Spleen (tissue), 11 donors: ENCODE measurements at regions not wholly inside any gene's neighbourhood (a gene's known extent, or its start where the extent isn't known, plus 50 kb on each side); places are given as distances from the start of the nearest gene placed in this dataset.

Source experiments
- DNase-seq: peaks from one replicate; pipeline ENCODE4 v3.0.0-alpha.2; 2020
- H3K27ac ChIP-seq, 8 donors: fragments of 200-600 bp; sonication (generic) in 7 of 8; 1 replicate in 4 of 8; 2 replicates in 4 of 8; pipeline versions ENCODE4 v1.5.0 to v1.8.0; 2016 to 2021; ENCODE audit warnings: inconsistent platforms in 4 of 8, mild to moderate bottlenecking in 4 of 8, moderate library complexity in 1 of 8
- H3K27me3 ChIP-seq, 7 donors: fragments of 200-600 bp; sonication (generic) in 6 of 7; replicated peaks in 1 of 7; 1 replicate in 4 of 7; 2 replicates in 3 of 7; pipeline versions ENCODE4 v1.5.0 to v1.8.0; 2016 to 2021; ENCODE audit warnings: inconsistent platforms in 3 of 7, mild to moderate bottlenecking in 1 of 7
- H3K36me3 ChIP-seq, 6 donors: fragments of 200-600 bp; sonication (generic) in 5 of 6; 1 replicate in 4 of 6; 2 replicates in 2 of 6; pipeline versions ENCODE4 v1.5.0 to v1.8.0; 2016 to 2021; ENCODE audit warnings: inconsistent platforms in 2 of 6
- H3K4me1 ChIP-seq, 6 donors: fragments of 200-600 bp; sonication (generic) in 5 of 6; 1 replicate in 3 of 6; 2 replicates in 3 of 6; pipeline versions ENCODE4 v1.5.0 to v1.8.0; 2016 to 2021; ENCODE audit warnings: inconsistent platforms in 3 of 6
- H3K4me3 ChIP-seq, 8 donors: fragments of 200-600 bp; sonication (generic) in 7 of 8; 1 replicate in 4 of 8; 2 replicates in 4 of 8; pipeline versions ENCODE4 v1.5.0 to v1.8.0; 2016 to 2021; ENCODE audit warnings: inconsistent platforms in 4 of 8, mild to moderate bottlenecking in 4 of 8, moderate library complexity in 2 of 8
- H3K9me3 ChIP-seq, 8 donors: fragments of 200-600 bp; sonication (generic) in 7 of 8; 1 replicate in 4 of 8; 2 replicates in 4 of 8; pipeline versions ENCODE4 v1.5.0 to v1.8.0; 2016 to 2021; ENCODE audit warnings: inconsistent platforms in 4 of 8
- CTCF ChIP-seq, 11 experiments: fragments of 200-600 bp in 7 of 11; fragments of 450-650 bp in 4 of 11; sonication (generic) in 4 of 11; IDR thresholded peaks in 8 of 11; conservative IDR thresholded peaks in 3 of 11; 1 replicate in 7 of 11; 2 replicates in 4 of 11; pipeline versions ENCODE4 v1.4.0 to v1.8.0; 2016 to 2021; ENCODE audit warnings: antibody characterized with exemption in 11 of 11, inconsistent platforms in 4 of 11, mild to moderate bottlenecking in 1 of 11
- POLR2A ChIP-seq, 3 donors: fragments of 450-650 bp; IDR thresholded peaks; one replicate each; pipeline ENCODE4 v1.5.1; 2017; ENCODE audit warnings: antibody characterized with exemption in 3 of 3, mild to moderate bottlenecking in 1 of 3
- POLR2AphosphoS5 ChIP-seq, 3 donors: sonication (generic); formaldehyde crosslinking; IDR thresholded peaks; one replicate each; pipeline ENCODE4 v1.5.1; 2017; ENCODE audit warnings: antibody characterized with exemption in 3 of 3
- WGBS, 5 donors: extraction: QIAGEN DNeasy Blood & Tissue Kit in 3 of 5; methylation state at CpG; one replicate each; pipeline versions ENCODE4 v1.1.5 to v1.1.7; 2013 to 2018; 5-methylcytosine and 5-hydroxymethylcytosine counted together
- intact Hi-C: fragments of 100-400 bp; cut with DNase I; formaldehyde crosslinking; loops from one replicate; pipeline ENCODE4 v1.15.0; 2023; ENCODE audit warnings: low total_unique reads
- donor health status: healthy with polysubstance abuse.
- donor health status: DM: no; HTN: no; CAD: no; lungs with moderate emphysema.
- donor health status: DM: no; HTN: no; CAD: no.
- donor health status: Bipolar disorder and iron deficiency.
- donor health status: healthy.
- donor health status: DM: no; HTN: no; CAD: no.
- donor health status: DM: yes; HTN: yes; CAD: no.

- no peak overlapping the region for H3K27ac ChIP-seq
Measured at GRCh38 chr6:149169761-149170511, 147.6 kb upstream of the TAB2 start.

DNA sequence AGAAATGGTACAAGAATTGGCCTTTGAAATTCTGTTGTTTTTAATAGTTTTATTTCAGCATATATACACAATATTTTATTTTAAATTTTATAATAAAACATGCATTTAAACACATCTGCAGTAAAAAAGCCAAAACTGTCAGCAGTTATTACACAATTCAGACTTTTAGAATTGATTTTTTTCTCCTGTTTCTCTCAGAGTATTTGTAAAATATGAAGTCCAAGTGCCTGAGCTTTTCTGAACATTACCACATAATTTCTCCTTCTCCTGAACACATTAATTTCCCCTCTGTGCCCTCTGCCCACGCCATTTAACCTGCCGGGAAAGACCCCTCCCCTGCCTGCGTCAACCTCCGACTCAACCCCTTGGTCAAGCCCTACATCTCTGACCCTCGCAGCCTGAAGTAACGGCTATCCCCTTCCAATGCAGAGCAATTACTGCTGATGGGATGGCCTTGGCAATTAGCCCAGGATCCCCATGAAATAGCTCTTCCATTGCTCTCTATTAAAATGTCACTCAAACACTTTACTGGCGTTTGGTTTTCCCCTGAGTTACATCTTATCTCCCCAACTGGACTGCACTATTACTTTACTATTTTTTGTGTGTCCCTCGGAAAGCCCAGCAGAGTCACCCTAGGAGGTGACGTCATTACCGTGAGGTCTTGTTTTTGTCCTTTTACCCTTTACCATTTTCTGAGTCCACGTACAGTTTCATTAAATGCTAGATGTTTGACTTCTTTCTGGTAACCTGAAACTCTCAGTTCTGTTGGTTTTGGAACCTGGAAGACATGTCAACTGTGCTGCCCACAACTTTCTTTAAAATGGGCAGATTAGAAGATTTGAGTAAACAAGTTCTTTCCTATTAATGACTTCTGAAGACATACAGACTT is 146.7 kb upstream of the TAB2 start:
- no peak for TF ChIP-seq POLR2AphosphoS5 (IDR thresholded peaks at IDR 0.05)
- TF ChIP-seq POLR2A (IDR thresholded peaks at IDR 0.05): no peak
- TF ChIP-seq CTCF (IDR thresholded peaks at IDR 0.05 in 8 of 11, conservative IDR thresholded peaks at IDR 0.05 in 3 of 11): no peak
- Histone ChIP-seq H3K4me1 (peaks cover 0 to 5% (median 1%) of the 10 kb centered on the region in 6 donors), H3K27me3 (no peaks in the 10 kb centered on the region), H3K9me3 (no peaks in the 10 kb centered on the region), H3K4me3 (no peak overlapping the region), H3K27ac (no peak overlapping the region), H3K36me3 (no peaks in the 10 kb centered on the region)
- WGBS, 5 donors: 58 to 78% (median 71%) methylated on average over 11 of the region's 11 CpGs
- intact Hi-C loops: no loop called here
- no peak for DNase-seq

More at GRCh38 chr6:149169761-149170511, 147.6 kb upstream of the TAB2 start:
- intact Hi-C loops: no loop called here
- TF ChIP-seq POLR2A (IDR thresholded peaks at IDR 0.05): no peak
- no peak for DNase-seq
- Histone ChIP-seq H3K27me3 (no peaks in the 10 kb centered on the region), H3K4me1 (peaks cover 0 to 5% (median 1%) of the 10 kb centered on the region in 6 donors), H3K36me3 (no peaks in the 10 kb centered on the region), H3K4me3 (no peak overlapping the region), H3K9me3 (no peaks in the 10 kb centered on the region)
- WGBS, 5 donors: 81 to 93% (median 88%) methylated on average over 6 of the region's 6 CpGs

GRCh38 chr6:149173222-149173621 is 144.3 kb upstream of the TAB2 start:
- no peaks in the 10 kb centered on the region for H3K36me3 ChIP-seq
- peaks cover 0 to 4% (median 0%) of the 10 kb centered on the region in 6 donors for H3K4me1 ChIP-seq
- H3K4me3 ChIP-seq: no peak overlapping the region
- H3K9me3 ChIP-seq: no peaks in the 10 kb centered on the region
- intact Hi-C loops: no loop called here
- H3K27me3 ChIP-seq: no peaks in the 10 kb centered on the region
- no peak for TF ChIP-seq POLR2AphosphoS5 (IDR thresholded peaks at IDR 0.05)
- TF ChIP-seq CTCF (IDR thresholded peaks at IDR 0.05 in 8 of 11, conservative IDR thresholded peaks at IDR 0.05 in 3 of 11): no peak
- TF ChIP-seq POLR2A (IDR thresholded peaks at IDR 0.05): no peak
- no peak overlapping the region for H3K27ac ChIP-seq
- no peak for DNase-seq

GRCh38 chr6:149174962-149175361 is 142.6 kb upstream of the TAB2 start:
- no peaks in the 10 kb centered on the region for H3K27me3 ChIP-seq
- no peak for TF ChIP-seq CTCF (IDR thresholded peaks at IDR 0.05 in 8 of 11, conservative IDR thresholded peaks at IDR 0.05 in 3 of 11)
- TF ChIP-seq POLR2A (IDR thresholded peaks at IDR 0.05): no peak
- TF ChIP-seq POLR2AphosphoS5 (IDR thresholded peaks at IDR 0.05): no peak
- peaks cover 0 to 2% (median 0%) of the 10 kb centered on the region in 6 donors for H3K4me1 ChIP-seq
- H3K27ac ChIP-seq: no peak overlapping the region
- no peaks in the 10 kb centered on the region for H3K36me3 ChIP-seq
- H3K4me3 ChIP-seq: no peak overlapping the region
- no peaks in the 10 kb centered on the region for H3K9me3 ChIP-seq
- DNase-seq: no peak
- 79 to 98% (median 89%) methylated on average over 1 of the region's 1 CpG for WGBS, 5 donors
- intact Hi-C loops: no loop called here
